ENCODE measurements at regions not wholly inside any gene's neighbourhood (a gene's known extent, or its start where the extent isn't known, plus 50 kb on each side); places are given as distances from the start of the nearest gene placed in this dataset.

DNA sequence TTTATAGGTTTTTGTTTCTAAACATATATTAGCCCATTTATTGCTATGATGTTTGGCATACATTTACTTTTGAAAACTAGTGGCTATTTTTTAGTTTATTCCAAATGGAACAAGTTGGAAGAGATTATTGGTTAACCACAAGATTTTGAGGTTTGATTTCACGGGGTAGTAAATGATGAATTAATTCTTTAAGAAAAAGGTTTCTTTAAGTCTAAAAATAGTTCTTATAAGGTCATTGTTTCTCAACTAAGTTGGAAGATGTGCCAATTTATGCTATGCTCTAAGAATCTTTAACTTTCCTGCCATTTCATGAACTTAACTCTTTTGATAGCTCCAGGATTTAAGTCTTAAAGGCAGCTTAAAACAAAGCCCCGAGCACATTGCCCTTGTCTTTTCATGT is 183.8 kb downstream of the LMO4 start:
- TF ChIP-seq POLR2A (IDR thresholded peaks at IDR 0.05) = no peak
- TF ChIP-seq, protein P1, sequence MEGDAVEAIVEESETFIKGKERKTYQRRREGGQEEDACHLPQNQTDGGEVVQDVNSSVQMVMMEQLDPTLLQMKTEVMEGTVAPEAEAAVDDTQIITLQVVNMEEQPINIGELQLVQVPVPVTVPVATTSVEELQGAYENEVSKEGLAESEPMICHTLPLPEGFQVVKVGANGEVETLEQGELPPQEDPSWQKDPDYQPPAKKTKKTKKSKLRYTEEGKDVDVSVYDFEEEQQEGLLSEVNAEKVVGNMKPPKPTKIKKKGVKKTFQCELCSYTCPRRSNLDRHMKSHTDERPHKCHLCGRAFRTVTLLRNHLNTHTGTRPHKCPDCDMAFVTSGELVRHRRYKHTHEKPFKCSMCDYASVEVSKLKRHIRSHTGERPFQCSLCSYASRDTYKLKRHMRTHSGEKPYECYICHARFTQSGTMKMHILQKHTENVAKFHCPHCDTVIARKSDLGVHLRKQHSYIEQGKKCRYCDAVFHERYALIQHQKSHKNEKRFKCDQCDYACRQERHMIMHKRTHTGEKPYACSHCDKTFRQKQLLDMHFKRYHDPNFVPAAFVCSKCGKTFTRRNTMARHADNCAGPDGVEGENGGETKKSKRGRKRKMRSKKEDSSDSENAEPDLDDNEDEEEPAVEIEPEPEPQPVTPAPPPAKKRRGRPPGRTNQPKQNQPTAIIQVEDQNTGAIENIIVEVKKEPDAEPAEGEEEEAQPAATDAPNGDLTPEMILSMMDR (IDR thresholded peaks at IDR 0.05) = no peak
- no peak for TF ChIP-seq EP300 (IDR thresholded peaks at IDR 0.05)

All from suprapubic skin (tissue), 3 donors.